Tibial nerve (tissue), 4 donors: ENCODE measurements at regions not wholly inside any gene's neighbourhood (a gene's known extent, or its start where the extent isn't known, plus 50 kb on each side); places are given as distances from the start of the nearest gene placed in this dataset.

Source experiments
- CTCF ChIP-seq, 5 experiments: fragments of 200-600 bp in 3 of 5; fragments of 450-650 bp in 2 of 5; sonication (generic) in 3 of 5; IDR thresholded peaks; one replicate each; pipeline ENCODE4 v1.5.1; 2016 to 2019; ENCODE audit warnings: antibody characterized with exemption in 5 of 5, mild to moderate bottlenecking in 3 of 5, moderate library complexity in 2 of 5
- EP300 ChIP-seq, 2 donors: sonication (generic); formaldehyde crosslinking; IDR thresholded peaks; one replicate each; pipeline ENCODE4 v1.6.1; 2017; ENCODE audit warnings: antibody characterized with exemption in 2 of 2, mild to moderate bottlenecking in 1 of 2
- POLR2A ChIP-seq, 2 donors: fragments of 450-650 bp; IDR thresholded peaks; one replicate each; pipeline ENCODE4 v1.6.1; 2017; ENCODE audit warnings: antibody characterized with exemption in 2 of 2, mild to moderate bottlenecking in 2 of 2, moderate library complexity in 2 of 2

- TF ChIP-seq CTCF (IDR thresholded peaks at IDR 0.05) (no peak), POLR2A (IDR thresholded peaks at IDR 0.05) (no peak), EP300 (IDR thresholded peaks at IDR 0.05) (no peak)
Measured at GRCh38 chr5:97547999-97548738, 365.1 kb upstream of the RIOK2 start.
